Cardiac muscle cell (in vitro differentiated cells and primary cell): ENCODE measurements at regions not wholly inside any gene's neighbourhood (a gene's known extent, or its start where the extent isn't known, plus 50 kb on each side); places are given as distances from the start of the nearest gene placed in this dataset.

ENCODE experiments used
- DNase-seq, 2 donors: peaks; one replicate each; pipeline versions ENCODE4 v3.0.0 to v3.0.0-alpha.2; 2010 to 2017; ENCODE audit warnings: low read depth in 1 of 2, low spot score in 1 of 2
- H3K27ac ChIP-seq: fragments of 200-600 bp; sonication (generic); 2 replicates; pipeline ENCODE4 v1.5.1; 2016
- H3K27me3 ChIP-seq: fragments of 200-600 bp; sonication (generic); 2 replicates; pipeline ENCODE4 v1.6.0; 2016; ENCODE audit warnings: control low read depth
- H3K36me3 ChIP-seq: fragments of 200-600 bp; sonication (generic); 2 replicates; pipeline ENCODE4 v1.5.1; 2016; ENCODE audit warnings: control low read depth
- H3K4me1 ChIP-seq: fragments of 200-600 bp; sonication (generic); 2 replicates; pipeline ENCODE4 v1.8.1; 2017; ENCODE audit warnings: low read depth, mild to moderate bottlenecking, mixed run types
- H3K4me3 ChIP-seq: fragments of 200-600 bp; sonication (generic); 2 replicates; pipeline ENCODE4 v1.5.1; 2016; ENCODE audit warnings: mild to moderate bottlenecking
- H3K9me3 ChIP-seq: fragments of 200-600 bp; sonication (generic); 2 replicates; pipeline ENCODE4 v1.5.1; 2017; ENCODE audit warnings: low read depth, mild to moderate bottlenecking, control low read depth
- TF ChIP-seq, protein P1 (sequence below): IDR thresholded peaks from 2 replicates; pipeline ENCODE4 v1.5.1; 2012; ENCODE audit warnings: low read depth, mild to moderate bottlenecking, low read length

- no peak overlapping the region for H3K4me3 ChIP-seq
- no peaks in the 10 kb centered on the region for H3K27me3 ChIP-seq
- H3K9me3 ChIP-seq, result no peaks in the 10 kb centered on the region
- no peak for DNase-seq
- H3K36me3 ChIP-seq, result no peaks in the 10 kb centered on the region
- no peaks in the 10 kb centered on the region for H3K4me1 ChIP-seq
- no peak overlapping the region for H3K27ac ChIP-seq
- TF ChIP-seq, protein P1, sequence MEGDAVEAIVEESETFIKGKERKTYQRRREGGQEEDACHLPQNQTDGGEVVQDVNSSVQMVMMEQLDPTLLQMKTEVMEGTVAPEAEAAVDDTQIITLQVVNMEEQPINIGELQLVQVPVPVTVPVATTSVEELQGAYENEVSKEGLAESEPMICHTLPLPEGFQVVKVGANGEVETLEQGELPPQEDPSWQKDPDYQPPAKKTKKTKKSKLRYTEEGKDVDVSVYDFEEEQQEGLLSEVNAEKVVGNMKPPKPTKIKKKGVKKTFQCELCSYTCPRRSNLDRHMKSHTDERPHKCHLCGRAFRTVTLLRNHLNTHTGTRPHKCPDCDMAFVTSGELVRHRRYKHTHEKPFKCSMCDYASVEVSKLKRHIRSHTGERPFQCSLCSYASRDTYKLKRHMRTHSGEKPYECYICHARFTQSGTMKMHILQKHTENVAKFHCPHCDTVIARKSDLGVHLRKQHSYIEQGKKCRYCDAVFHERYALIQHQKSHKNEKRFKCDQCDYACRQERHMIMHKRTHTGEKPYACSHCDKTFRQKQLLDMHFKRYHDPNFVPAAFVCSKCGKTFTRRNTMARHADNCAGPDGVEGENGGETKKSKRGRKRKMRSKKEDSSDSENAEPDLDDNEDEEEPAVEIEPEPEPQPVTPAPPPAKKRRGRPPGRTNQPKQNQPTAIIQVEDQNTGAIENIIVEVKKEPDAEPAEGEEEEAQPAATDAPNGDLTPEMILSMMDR, result no peak
Measured at GRCh38 chr14:35991356-35991755, 165.2 kb downstream of the BRMS1L start.

GRCh38 chr14:35989736-35990135, 163.6 kb downstream of the BRMS1L start:
- H3K4me1 ChIP-seq, result no peaks in the 10 kb centered on the region
- H3K9me3 ChIP-seq, result no peaks in the 10 kb centered on the region

DNA sequence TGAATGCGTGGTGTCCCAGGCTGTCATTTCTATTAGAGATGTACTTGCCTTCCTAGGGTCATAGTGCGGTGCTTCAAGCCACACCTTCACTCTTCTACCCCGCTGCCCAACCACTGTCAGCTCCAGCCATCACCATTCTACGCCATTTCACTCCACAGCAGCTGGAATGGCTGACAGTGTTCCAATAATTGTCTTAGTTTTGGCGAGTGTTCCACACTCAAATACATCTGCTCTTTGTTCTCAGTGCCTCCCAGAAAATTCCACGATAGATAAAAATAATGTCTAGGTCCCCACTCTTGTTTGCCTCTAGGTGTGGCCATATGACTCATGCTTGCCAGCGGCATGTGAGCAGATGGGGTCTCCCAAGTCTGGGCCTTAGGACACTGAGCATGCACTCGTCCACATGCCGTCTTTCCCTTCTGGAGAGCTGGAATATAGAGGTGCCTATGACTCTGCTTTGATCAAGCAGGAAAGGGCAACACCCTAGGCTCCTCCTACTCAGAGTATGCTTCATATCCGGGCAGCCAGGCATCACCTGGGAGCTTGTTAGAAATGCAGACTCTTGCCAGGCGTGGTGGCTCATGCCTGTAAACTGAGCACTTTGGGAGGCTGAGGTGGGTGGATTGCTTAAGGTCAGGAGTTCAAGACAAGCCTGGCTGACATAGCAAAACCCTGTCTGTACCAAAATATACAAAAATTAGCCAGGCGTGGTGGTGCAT, 163.0 kb downstream of the BRMS1L start:
- Histone ChIP-seq H3K27ac (no peak overlapping the region), H3K4me3 (no peak overlapping the region), H3K36me3 (no peaks in the 10 kb centered on the region), H3K4me1 (no peaks in the 10 kb centered on the region), H3K9me3 (no peaks in the 10 kb centered on the region), H3K27me3 (no peaks in the 10 kb centered on the region)
- TF ChIP-seq, protein P1, result no peak
- no peak for DNase-seq

More at GRCh38 chr14:35989736-35990135, 163.6 kb downstream of the BRMS1L start:
- Histone ChIP-seq H3K27me3 (no peaks in the 10 kb centered on the region), H3K36me3 (no peaks in the 10 kb centered on the region), H3K27ac (no peak overlapping the region), H3K4me3 (no peak overlapping the region)
- no peak for DNase-seq
- TF ChIP-seq, protein P1, result no peak

DNA sequence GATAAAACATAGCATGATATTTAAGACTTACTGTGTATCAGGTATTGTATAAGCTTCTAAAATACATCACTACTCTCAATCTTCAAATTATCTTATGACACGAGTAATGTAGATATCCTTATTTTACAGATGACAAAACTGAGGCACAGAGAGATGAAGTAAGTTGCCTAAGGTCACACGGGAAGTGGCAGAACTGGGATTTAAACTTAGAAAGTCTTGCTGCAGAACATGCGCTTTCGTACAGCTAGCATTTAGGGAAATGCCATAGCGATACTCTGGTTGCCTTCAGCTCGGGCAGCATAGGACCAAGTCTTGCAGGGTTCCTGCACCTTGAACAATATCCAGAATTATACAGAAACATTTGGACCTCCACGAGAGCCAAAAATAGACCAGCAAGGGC, 162.4 kb downstream of the BRMS1L start:
- TF ChIP-seq, protein P1, result no peak
- H3K4me1 ChIP-seq, result no peaks in the 10 kb centered on the region
- no peak overlapping the region for H3K27ac ChIP-seq
- H3K27me3 ChIP-seq, result no peaks in the 10 kb centered on the region
- no peaks in the 10 kb centered on the region for H3K9me3 ChIP-seq
- no peak for DNase-seq
- no peaks in the 10 kb centered on the region for H3K36me3 ChIP-seq
- no peak overlapping the region for H3K4me3 ChIP-seq

GRCh38 chr14:35987731-35988130, 161.6 kb downstream of the BRMS1L start:
- Histone ChIP-seq H3K36me3 (no peaks in the 10 kb centered on the region), H3K27ac (no peak overlapping the region), H3K27me3 (no peaks in the 10 kb centered on the region), H3K4me1 (no peaks in the 10 kb centered on the region), H3K4me3 (no peak overlapping the region), H3K9me3 (no peaks in the 10 kb centered on the region)
- TF ChIP-seq, protein P1, result no peak
- no peak for DNase-seq

- TF ChIP-seq, protein P1, result no peak
Measured at GRCh38 chr14:35986219-35986573, 160.1 kb downstream of the BRMS1L start.

More at GRCh38 chr14:35986219-35986573, 160.1 kb downstream of the BRMS1L start:
- DNase-seq, result no peak
- Histone ChIP-seq H3K27me3 (no peaks in the 10 kb centered on the region), H3K4me1 (no peaks in the 10 kb centered on the region), H3K9me3 (no peaks in the 10 kb centered on the region), H3K27ac (no peak overlapping the region), H3K4me3 (no peak overlapping the region), H3K36me3 (no peaks in the 10 kb centered on the region)
